H9 (cell line): ENCODE measurements at regions not wholly inside any gene's neighbourhood (a gene's known extent, or its start where the extent isn't known, plus 50 kb on each side); places are given as distances from the start of the nearest gene placed in this dataset.

Experiments
- DNase-seq: peaks from one replicate; pipeline ENCODE4 v3.0.0-alpha.2; 2017
- H2AFZ ChIP-seq: one replicate; pipeline ENCODE4 v1.6.1; 2013; ENCODE audit warnings: mild to moderate bottlenecking, low read length, control low read depth, moderate library complexity
- H2AK5ac ChIP-seq: 2 replicates; pipeline ENCODE4 v1.6.1; 2013; ENCODE audit warnings: low read length, control low read depth, mixed read lengths; ENCODE audit not compliant: insufficient read length
- H2BK120ac ChIP-seq: one replicate; pipeline ENCODE4 v1.6.1; 2013; ENCODE audit warnings: low read depth, mild to moderate bottlenecking, low read length, control low read depth, inconsistent platforms; ENCODE audit not compliant: poor library complexity, severe bottlenecking
- H2BK12ac ChIP-seq: 2 replicates; pipeline ENCODE4 v1.6.1; 2013; ENCODE audit warnings: low read length, control low read depth, mixed read lengths, low read depth; ENCODE audit not compliant: insufficient read length
- H2BK15ac ChIP-seq: 2 replicates; pipeline ENCODE4 v1.6.1; 2013; ENCODE audit warnings: low read depth, low read length, control low read depth
- H2BK20ac ChIP-seq: one replicate; pipeline ENCODE4 v1.6.1; 2013; ENCODE audit warnings: low read depth, mild to moderate bottlenecking, low read length, control low read depth, inconsistent platforms; ENCODE audit not compliant: poor library complexity, severe bottlenecking
- H2BK5ac ChIP-seq: 2 replicates; pipeline ENCODE4 v1.6.1; 2013; ENCODE audit warnings: low read length, control low read depth, mixed read lengths; ENCODE audit not compliant: insufficient read length
- H3K14ac ChIP-seq: 2 replicates; pipeline ENCODE4 v1.6.1; 2013; ENCODE audit warnings: low read length, control low read depth; ENCODE audit not compliant: insufficient read depth
- H3K18ac ChIP-seq: 2 replicates; pipeline ENCODE4 v1.6.1; 2013; ENCODE audit warnings: low read depth, mild to moderate bottlenecking, mixed read lengths, low read length, control low read depth; ENCODE audit not compliant: insufficient read length
- H3K23ac ChIP-seq: 2 replicates; pipeline ENCODE4 v1.6.1; 2013; ENCODE audit warnings: low read length, control low read depth, mixed read lengths, low read depth; ENCODE audit not compliant: insufficient read length
- H3K23me2 ChIP-seq: 2 replicates; pipeline ENCODE4 v1.6.1; 2013; ENCODE audit warnings: low read depth, mild to moderate bottlenecking, mixed read lengths, low read length, control low read depth; ENCODE audit not compliant: insufficient read length, poor library complexity, severe bottlenecking
- H3K27ac ChIP-seq: 2 replicates; pipeline ENCODE4 v1.5.1; 2013; ENCODE audit warnings: low read length, control low read depth, mixed read lengths, low read depth; ENCODE audit not compliant: insufficient read length
- H3K27me3 ChIP-seq: 2 replicates; pipeline ENCODE4 v1.6.1; 2013; ENCODE audit warnings: low read length, control low read depth, inconsistent platforms; ENCODE audit not compliant: insufficient read depth
- H3K4ac ChIP-seq: 2 replicates; pipeline ENCODE4 v1.6.1; 2013; ENCODE audit warnings: low read depth, mild to moderate bottlenecking, control low read depth, inconsistent platforms, low read length, moderate library complexity
- H3K4me1 ChIP-seq: 2 replicates; pipeline ENCODE4 v1.6.1; 2013; ENCODE audit warnings: low read length, control low read depth, inconsistent platforms; ENCODE audit not compliant: insufficient read depth
- H3K4me2 ChIP-seq: 2 replicates; pipeline ENCODE4 v1.6.1; 2013; ENCODE audit warnings: low read length, control low read depth, mixed read lengths; ENCODE audit not compliant: insufficient read length, insufficient read depth
- H3K56ac ChIP-seq: 2 replicates; pipeline ENCODE4 v1.6.1; 2013; ENCODE audit warnings: low read depth, mild to moderate bottlenecking, mixed read lengths, low read length, control low read depth; ENCODE audit not compliant: insufficient read length
- H3K79me1 ChIP-seq: 2 replicates; pipeline ENCODE4 v1.6.1; 2013; ENCODE audit warnings: low read depth, mild to moderate bottlenecking, moderate library complexity, low read length, control low read depth, inconsistent platforms; ENCODE audit not compliant: insufficient read depth, poor library complexity, severe bottlenecking
- H3K79me2 ChIP-seq: 2 replicates; pipeline ENCODE4 v1.6.1; 2013; ENCODE audit warnings: low read length, control low read depth, inconsistent platforms; ENCODE audit not compliant: insufficient read depth
- H3K9ac ChIP-seq: 2 replicates; pipeline ENCODE4 v1.6.1; 2013; ENCODE audit warnings: low read length, control low read depth, mixed read lengths; ENCODE audit not compliant: insufficient read length; ENCODE audit errors: extremely low read depth
- H3K9me3 ChIP-seq: one replicate; pipeline ENCODE4 v1.6.1; 2013; ENCODE audit warnings: low read depth, low read length, inconsistent platforms; ENCODE audit not compliant: control insufficient read depth
- H3T11ph ChIP-seq: one replicate; pipeline ENCODE4 v1.6.1; 2013; ENCODE audit warnings: mild to moderate bottlenecking, low read length, control low read depth, inconsistent platforms
- H4K20me1 ChIP-seq: one replicate; pipeline ENCODE4 v1.6.1; 2013; ENCODE audit not compliant: control insufficient read depth, insufficient read length, insufficient read depth
- H4K5ac ChIP-seq: 2 replicates; pipeline ENCODE4 v1.6.1; 2013; ENCODE audit warnings: low read depth, mild to moderate bottlenecking, mixed read lengths, low read length, control low read depth; ENCODE audit not compliant: insufficient read length
- H4K8ac ChIP-seq: replicated peaks from 2 replicates; pipeline ENCODE4 v1.6.1; 2013; ENCODE audit warnings: low read length, control low read depth, mixed read lengths, low read depth; ENCODE audit not compliant: insufficient read length
- H4K91ac ChIP-seq: 2 replicates; pipeline ENCODE4 v1.6.1; 2013; ENCODE audit warnings: low read depth, mild to moderate bottlenecking, moderate library complexity, mixed read lengths, low read length, control low read depth; ENCODE audit not compliant: insufficient read length
- H3K27ac Mint-ChIP-seq, 3 experiments: 2 replicates in 2 of 3; 3 replicates in 1 of 3; pipeline ENCODE4 v1.8.0; 2020 to 2021; ENCODE audit warnings: mixed read lengths in 3 of 3, mild to moderate bottlenecking in 1 of 3, moderate library complexity in 1 of 3
- H3K27me3 Mint-ChIP-seq: 2 replicates; pipeline ENCODE4 v1.8.0; 2021; ENCODE audit warnings: low read depth, mild to moderate bottlenecking, moderate library complexity, mixed read lengths
- H3K36me3 Mint-ChIP-seq, 3 experiments: 2 replicates in 2 of 3; 3 replicates in 1 of 3; pipeline ENCODE4 v1.8.0; 2020 to 2021; ENCODE audit warnings: low read depth in 3 of 3, mixed read lengths in 3 of 3; ENCODE audit not compliant: insufficient read depth in 1 of 3
- H3K4me1 Mint-ChIP-seq, 2 experiments: 2 replicates each; pipeline ENCODE4 v1.8.0; 2020; ENCODE audit warnings: mixed read lengths in 2 of 2
- H3K4me3 Mint-ChIP-seq, 2 experiments: 2 replicates in 1 of 2; 3 replicates in 1 of 2; pipeline ENCODE4 v1.8.0; 2020 to 2021; ENCODE audit warnings: mild to moderate bottlenecking in 2 of 2, mixed read lengths in 2 of 2, moderate library complexity in 1 of 2
- H3K9me3 Mint-ChIP-seq, 2 experiments: 2 replicates in 1 of 2; 3 replicates in 1 of 2; pipeline ENCODE4 v1.8.0; 2020; ENCODE audit warnings: mild to moderate bottlenecking in 2 of 2, mixed read lengths in 2 of 2, moderate library complexity in 1 of 2
- WGBS: extraction: QIAGEN DNeasy Blood & Tissue Kit; methylation state at CpG from one replicate; pipeline ENCODE4 v1.1.7; 2013; ENCODE audit warnings: missing lambda C conversion rate, low lambda C conversion rate, mixed read lengths; ENCODE audit not compliant: insufficient read length; ENCODE audit errors: extremely low coverage; 5-methylcytosine and 5-hydroxymethylcytosine counted together
- TF ChIP-seq, protein P1 (sequence below): fragments of 200-600 bp; sonication (generic); conservative IDR thresholded peaks from 3 replicates; pipeline ENCODE4 v1.8.0; 2021; ENCODE audit warnings: antibody characterized with exemption, mild to moderate bottlenecking

- Histone ChIP-seq H3K4me2 (no peak overlapping the region), H2BK120ac (no peak overlapping the region), H2AK5ac (no peak overlapping the region), H3K79me1 (no peaks in the 10 kb centered on the region), H2BK20ac (no peak overlapping the region), H3T11ph (no peak overlapping the region), H3K4me1 (no peaks in the 10 kb centered on the region), H3K23me2 (no peaks in the 10 kb centered on the region), H3K9me3 (no peaks in the 10 kb centered on the region), H3K18ac (no peak overlapping the region), H4K8ac (no peak overlapping the region), H3K79me2 (no peaks in the 10 kb centered on the region), H2BK15ac (no peak overlapping the region), H3K4ac (no peak overlapping the region), H2BK5ac (no peak overlapping the region), H3K14ac (no peak overlapping the region), H2AFZ (no peak overlapping the region), H4K20me1 (no peaks in the 10 kb centered on the region), H3K9ac (no peak overlapping the region), H3K23ac (no peak overlapping the region), H3K27me3 (no peaks in the 10 kb centered on the region), H4K5ac (no peak overlapping the region), H3K56ac (no peak overlapping the region), H3K27ac (no peak overlapping the region), H2BK12ac (no peak overlapping the region), H4K91ac (no peak overlapping the region)
- Mint-ChIP-seq H3K9me3 (no peaks in the 10 kb centered on the region), H3K27ac (no peak overlapping the region), H3K4me3 (no peak overlapping the region), H3K4me1 (no peaks in the 10 kb centered on the region), H3K36me3 (no peaks in the 10 kb centered on the region; a peak in 1 of 7 replicates), H3K27me3 (no peaks in the 10 kb centered on the region)
- TF ChIP-seq, protein P1, sequence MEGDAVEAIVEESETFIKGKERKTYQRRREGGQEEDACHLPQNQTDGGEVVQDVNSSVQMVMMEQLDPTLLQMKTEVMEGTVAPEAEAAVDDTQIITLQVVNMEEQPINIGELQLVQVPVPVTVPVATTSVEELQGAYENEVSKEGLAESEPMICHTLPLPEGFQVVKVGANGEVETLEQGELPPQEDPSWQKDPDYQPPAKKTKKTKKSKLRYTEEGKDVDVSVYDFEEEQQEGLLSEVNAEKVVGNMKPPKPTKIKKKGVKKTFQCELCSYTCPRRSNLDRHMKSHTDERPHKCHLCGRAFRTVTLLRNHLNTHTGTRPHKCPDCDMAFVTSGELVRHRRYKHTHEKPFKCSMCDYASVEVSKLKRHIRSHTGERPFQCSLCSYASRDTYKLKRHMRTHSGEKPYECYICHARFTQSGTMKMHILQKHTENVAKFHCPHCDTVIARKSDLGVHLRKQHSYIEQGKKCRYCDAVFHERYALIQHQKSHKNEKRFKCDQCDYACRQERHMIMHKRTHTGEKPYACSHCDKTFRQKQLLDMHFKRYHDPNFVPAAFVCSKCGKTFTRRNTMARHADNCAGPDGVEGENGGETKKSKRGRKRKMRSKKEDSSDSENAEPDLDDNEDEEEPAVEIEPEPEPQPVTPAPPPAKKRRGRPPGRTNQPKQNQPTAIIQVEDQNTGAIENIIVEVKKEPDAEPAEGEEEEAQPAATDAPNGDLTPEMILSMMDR, result no peak
- WGBS, result no CpG with 5 or more reads among the region's 3 CpGs
- DNase-seq, result no peak
Measured at GRCh38 chr13:88729605-88730004, 1058.4 kb downstream of the SLITRK5 start.
